Stimulated activated CD4-positive, alpha-beta T cell treated with anti-CD3 and anti-CD28 coated beads, Interleukin-2, amount 100 ng/mL, for 4 hours (primary cell): ENCODE measurements at regions not wholly inside any gene's neighbourhood (a gene's known extent, or its start where the extent isn't known, plus 50 kb on each side); places are given as distances from the start of the nearest gene placed in this dataset.

Experiments
- DNase-seq: peaks from one replicate; pipeline ENCODE4 v3.0.0-alpha.2; 2020; ENCODE audit warnings: low read depth

GRCh38 chr10:3237530-3237929 is 64.9 kb upstream of the PITRM1 start:
- DNase-seq = no peak

GRCh38 chr10:3236644-3237404 is 64.2 kb upstream of the PITRM1 start:
- no peak for DNase-seq

GRCh38 chr10:3235996-3236510 is 63.5 kb upstream of the PITRM1 start:
- no peak for DNase-seq

- no peak for DNase-seq
Observed at GRCh38 chr10:3235395-3235794, 62.8 kb upstream of the PITRM1 start.

- DNase-seq = no peak
Observed at GRCh38 chr10:3233486-3233990, 61.0 kb upstream of the PITRM1 start.

GRCh38 chr10:3231951-3232730 is 59.6 kb upstream of the PITRM1 start:
- DNase-seq = no peak

GRCh38 chr10:3229815-3230214 is 57.2 kb upstream of the PITRM1 start:
- no peak for DNase-seq

- no peak for DNase-seq
Observed at GRCh38 chr10:3228629-3228945, 56.0 kb upstream of the PITRM1 start.

- DNase-seq = no peak
Observed at GRCh38 chr10:3226960-3227744, 54.6 kb upstream of the PITRM1 start.

GRCh38 chr10:3225561-3225960 is 53.0 kb upstream of the PITRM1 start:
- no peak for DNase-seq

- no peak for DNase-seq
Observed at GRCh38 chr10:3224241-3224640, 51.7 kb upstream of the PITRM1 start.

- no peak for DNase-seq
Observed at GRCh38 chr10:3222626-3223025, 50.0 kb upstream of the PITRM1 start.
